Fibroblast of lung (primary cell): ENCODE measurements at regions not wholly inside any gene's neighbourhood (a gene's known extent, or its start where the extent isn't known, plus 50 kb on each side); places are given as distances from the start of the nearest gene placed in this dataset.

Source experiments
- DNase-seq, 2 donors: peaks; one replicate each; pipeline versions ENCODE4 v3.0.0 to v3.0.0-alpha.2; 2010; ENCODE audit warnings: low read depth in 2 of 2
- H2AFZ ChIP-seq: 2 replicates; pipeline ENCODE4 v1.5.1; 2012; ENCODE audit warnings: low read length, control low read depth, inconsistent platforms
- H3K27ac ChIP-seq: 2 replicates; pipeline ENCODE4 v1.5.1; 2011; ENCODE audit warnings: low read length, control low read depth; ENCODE audit not compliant: insufficient read depth
- H3K27me3 ChIP-seq: 2 replicates; pipeline ENCODE4 v1.5.1; 2011; ENCODE audit warnings: mild to moderate bottlenecking, low read length; ENCODE audit not compliant: control insufficient read depth, insufficient read depth
- H3K36me3 ChIP-seq: 2 replicates; pipeline ENCODE4 v1.5.1; 2011; ENCODE audit warnings: low read length; ENCODE audit not compliant: control insufficient read depth, insufficient read depth
- H3K4me1 ChIP-seq: 2 replicates; pipeline ENCODE4 v1.5.1; 2011; ENCODE audit warnings: low read length; ENCODE audit not compliant: control insufficient read depth, insufficient read depth; ENCODE audit errors: extremely low read depth
- H3K4me2 ChIP-seq: 2 replicates; pipeline ENCODE4 v1.5.1; 2011; ENCODE audit warnings: low read length, control low read depth; ENCODE audit not compliant: insufficient read depth; ENCODE audit errors: extremely low read depth
- H3K4me3 ChIP-seq, 4 experiments: fragments of 200-600 bp in 1 of 4; sonication (generic) in 1 of 4; replicated peaks in 1 of 4; 2 replicates each; pipeline ENCODE4 v1.5.1; 2011 to 2016; ENCODE audit warnings: low read length in 4 of 4, low read depth in 3 of 4, mild to moderate bottlenecking in 3 of 4, control low read depth in 2 of 4, inconsistent platforms in 1 of 4, mixed read lengths in 1 of 4; ENCODE audit not compliant: insufficient read depth in 1 of 4; ENCODE audit errors: control extremely low read depth in 1 of 4
- H3K79me2 ChIP-seq: 2 replicates; pipeline ENCODE4 v1.5.1; 2012; ENCODE audit warnings: mild to moderate bottlenecking, low read length, inconsistent platforms; ENCODE audit not compliant: control insufficient read depth, insufficient read depth
- H3K9ac ChIP-seq: 2 replicates; pipeline ENCODE4 v1.5.1; 2011; ENCODE audit warnings: mild to moderate bottlenecking, low read length, control low read depth; ENCODE audit not compliant: insufficient read depth
- H3K9me3 ChIP-seq: 2 replicates; pipeline ENCODE4 v1.5.1; 2012; ENCODE audit warnings: low read depth, low read length; ENCODE audit not compliant: control insufficient read depth, insufficient read depth
- H4K20me1 ChIP-seq: 2 replicates; pipeline ENCODE4 v1.5.1; 2011; ENCODE audit warnings: low read length; ENCODE audit not compliant: control insufficient read depth, insufficient read depth; ENCODE audit errors: extremely low read depth
- CTCF ChIP-seq, 2 donors: IDR thresholded peaks in 1 of 2; conservative IDR thresholded peaks in 1 of 2; 1 replicate in 1 of 2; 2 replicates in 1 of 2; pipeline ENCODE4 v1.5.1; 2011 to 2012; ENCODE audit warnings: low read length in 2 of 2, control low read depth in 1 of 2, inconsistent platforms in 1 of 2, low read depth in 1 of 2, mild to moderate bottlenecking in 1 of 2
- EZH2 ChIP-seq: IDR thresholded peaks from 2 replicates; pipeline ENCODE4 v1.5.1; 2012; ENCODE audit warnings: low read length, control low read depth, mild to moderate bottlenecking; ENCODE audit errors: missing control alignments

GRCh38 chr14:98904677-98905076, 367.3 kb downstream of the BCL11B start:
- Histone ChIP-seq H3K27ac (no peak overlapping the region), H3K9me3 (no peaks in the 10 kb centered on the region), H3K4me2 (no peak overlapping the region), H3K4me3 (no peak overlapping the region), H4K20me1 (no peaks in the 10 kb centered on the region), H3K9ac (no peak overlapping the region), H3K36me3 (no peaks in the 10 kb centered on the region), H3K4me1 (no peaks in the 10 kb centered on the region), H3K27me3 (no peaks in the 10 kb centered on the region), H2AFZ (no peak overlapping the region), H3K79me2 (no peaks in the 10 kb centered on the region)
- DNase-seq: no peak
- no peak for TF ChIP-seq CTCF (conservative IDR thresholded peaks at IDR 0.05 in 1 of 2, IDR thresholded peaks at IDR 0.05 in 1 of 2; ENCODE audit: low read depth in 1 of 2, low read length in 2 of 2)
- no peak for TF ChIP-seq EZH2

- DNase-seq: peak; percentile 50 to 53
- Histone ChIP-seq H3K4me2 (no peak overlapping the region), H3K79me2 (no peaks in the 10 kb centered on the region), H3K4me3 (no peak overlapping the region), H3K36me3 (no peaks in the 10 kb centered on the region), H3K4me1 (no peaks in the 10 kb centered on the region), H3K9ac (no peak overlapping the region), H3K9me3 (no peaks in the 10 kb centered on the region), H3K27ac (no peak overlapping the region), H3K27me3 (no peaks in the 10 kb centered on the region), H2AFZ (no peak overlapping the region), H4K20me1 (no peaks in the 10 kb centered on the region)
- TF ChIP-seq CTCF (conservative IDR thresholded peaks at IDR 0.05 in 1 of 2, IDR thresholded peaks at IDR 0.05 in 1 of 2; ENCODE audit: low read depth in 1 of 2, low read length in 2 of 2): no peak
- no peak for TF ChIP-seq EZH2
Measured at GRCh38 chr14:98906123-98906995, 365.6 kb downstream of the BCL11B start.

GRCh38 chr14:98907271-98907670, 364.7 kb downstream of the BCL11B start:
- H3K4me1 ChIP-seq: no peaks in the 10 kb centered on the region
- TF ChIP-seq EZH2: no peak
- no peak for TF ChIP-seq CTCF (conservative IDR thresholded peaks at IDR 0.05 in 1 of 2, IDR thresholded peaks at IDR 0.05 in 1 of 2; ENCODE audit: low read depth in 1 of 2, low read length in 2 of 2)
- no peaks in the 10 kb centered on the region for H3K79me2 ChIP-seq
- H3K27ac ChIP-seq: no peak overlapping the region
- no peaks in the 10 kb centered on the region for H3K9me3 ChIP-seq
- H3K4me2 ChIP-seq: no peak overlapping the region
- no peak overlapping the region for H3K9ac ChIP-seq
- DNase-seq: no peak
- no peaks in the 10 kb centered on the region for H3K27me3 ChIP-seq
- no peak overlapping the region for H3K4me3 ChIP-seq
- H3K36me3 ChIP-seq: no peaks in the 10 kb centered on the region
- no peak overlapping the region for H2AFZ ChIP-seq
- no peaks in the 10 kb centered on the region for H4K20me1 ChIP-seq
